ENCODE measurements at regions not wholly inside any gene's neighbourhood (a gene's known extent, or its start where the extent isn't known, plus 50 kb on each side); places are given as distances from the start of the nearest gene placed in this dataset.

DNA sequence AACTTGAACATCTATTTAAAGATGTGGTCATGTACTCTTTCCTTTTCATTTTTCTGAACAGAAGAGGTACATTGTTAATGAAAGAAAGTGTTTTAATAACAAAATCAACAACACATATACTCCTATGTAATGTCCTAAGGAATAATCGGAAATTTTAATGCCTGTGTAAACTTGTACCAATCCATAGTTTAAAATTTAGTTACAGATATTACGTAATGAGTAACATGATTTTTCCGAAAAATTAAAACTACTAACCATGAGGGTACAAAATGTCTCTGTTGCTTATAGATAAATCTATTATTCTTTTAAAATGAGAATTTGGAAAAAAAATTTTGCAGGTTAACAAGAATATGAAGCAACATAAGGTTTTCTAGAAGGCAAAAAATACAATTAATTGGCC is 220.1 kb downstream of the BCAT1 start:
- no peak for ATAC-seq
- Histone ChIP-seq H3K36me3 (ENCODE audit: low read depth, low read length) (no peaks in the 10 kb centered on the region), H3K79me2 (ENCODE audit: low read length) (no peaks in the 10 kb centered on the region), H3K4me1 (ENCODE audit: insufficient read depth, low read length) (no peaks in the 10 kb centered on the region), H3K27me3 (ENCODE audit: low read length) (no peaks in the 10 kb centered on the region), H3K9me3 (ENCODE audit: low read length) (no peaks in the 10 kb centered on the region), H3K9me2 (replicated peaks; ENCODE audit: low read length) (no peaks in the 10 kb centered on the region), H4K20me1 (ENCODE audit: low read length) (no peaks in the 10 kb centered on the region), H3K27ac (ENCODE audit: low read length) (no peak overlapping the region), H3K4me3 (ENCODE audit: low read length) (no peak overlapping the region), H3F3A (ENCODE audit: low read length, unreplicated experiment) (no peaks in the 10 kb centered on the region), H3K9ac (ENCODE audit: low read length) (no peak overlapping the region), H3K4me2 (ENCODE audit: low read length) (no peak overlapping the region), H2AFZ (ENCODE audit: low read length) (no peak overlapping the region)
- BruUV-seq (replicated peaks) = no TSS peak
- CTCF ChIA-PET = no interaction called here
- intact Hi-C loops (cut with micrococcal nuclease) = loop anchor here (5.0 kb wide), 1 partner anchor 622 kb away; no protein-coding TSS in a partner anchor
- no peak for DNase-seq
- POLR2A ChIA-PET (ENCODE audit: unreplicated experiment) = no interaction called here
- no peak for TF ChIP-seq CTCF (conservative IDR thresholded peaks at IDR 0.05; ENCODE audit: low read depth, low read length)
- TF ChIP-seq EZH2phosphoT487 (IDR thresholded peaks at IDR 0.05; ENCODE audit: borderline replicate concordance, low read length) = no peak
- TF ChIP-seq EZH2 (IDR thresholded peaks at IDR 0.05; ENCODE audit: low read length, unreplicated experiment) = no peak

GRCh38 chr12:24728366-24728765 is 220.5 kb downstream of the BCAT1 start:
- no peaks in the 10 kb centered on the region for H3F3A ChIP-seq (ENCODE audit: low read length, unreplicated experiment)
- H3K9ac ChIP-seq (ENCODE audit: low read length) = no peak overlapping the region
- no peaks in the 10 kb centered on the region for H3K27me3 ChIP-seq (ENCODE audit: low read length)
- intact Hi-C loops (cut with micrococcal nuclease) = loop anchor here (5.0 kb wide), 1 partner anchor 621 kb away; no protein-coding TSS in a partner anchor
- H3K36me3 ChIP-seq (ENCODE audit: low read depth, low read length) = no peaks in the 10 kb centered on the region
- H3K4me2 ChIP-seq (ENCODE audit: low read length) = no peak overlapping the region
- TF ChIP-seq EZH2phosphoT487 (IDR thresholded peaks at IDR 0.05; ENCODE audit: borderline replicate concordance, low read length) = no peak
- no peak for TF ChIP-seq EZH2 (IDR thresholded peaks at IDR 0.05; ENCODE audit: low read length, unreplicated experiment)
- peak; percentile 42; the same call in 1 of the 2 replicates for TF ChIP-seq CTCF (conservative IDR thresholded peaks at IDR 0.05; ENCODE audit: low read depth, low read length)
- no peaks in the 10 kb centered on the region for H3K4me1 ChIP-seq (ENCODE audit: insufficient read depth, low read length)
- H3K4me3 ChIP-seq (ENCODE audit: low read length) = no peak overlapping the region
- no peak overlapping the region for H3K27ac ChIP-seq (ENCODE audit: low read length)
- POLR2A ChIA-PET (ENCODE audit: unreplicated experiment) = no interaction called here
- no peaks in the 10 kb centered on the region for H4K20me1 ChIP-seq (ENCODE audit: low read length)
- no peaks in the 10 kb centered on the region for H3K79me2 ChIP-seq (ENCODE audit: low read length)
- no peak overlapping the region for H2AFZ ChIP-seq (ENCODE audit: low read length)
- no peaks in the 10 kb centered on the region for H3K9me3 ChIP-seq (ENCODE audit: low read length)
- H3K9me2 ChIP-seq (replicated peaks; ENCODE audit: low read length) = no peaks in the 10 kb centered on the region
- ATAC-seq (no peak), DNase-seq (peak; percentile 11)
- no TSS peak for BruUV-seq (replicated peaks)
- CTCF ChIA-PET = no interaction called here

DNA sequence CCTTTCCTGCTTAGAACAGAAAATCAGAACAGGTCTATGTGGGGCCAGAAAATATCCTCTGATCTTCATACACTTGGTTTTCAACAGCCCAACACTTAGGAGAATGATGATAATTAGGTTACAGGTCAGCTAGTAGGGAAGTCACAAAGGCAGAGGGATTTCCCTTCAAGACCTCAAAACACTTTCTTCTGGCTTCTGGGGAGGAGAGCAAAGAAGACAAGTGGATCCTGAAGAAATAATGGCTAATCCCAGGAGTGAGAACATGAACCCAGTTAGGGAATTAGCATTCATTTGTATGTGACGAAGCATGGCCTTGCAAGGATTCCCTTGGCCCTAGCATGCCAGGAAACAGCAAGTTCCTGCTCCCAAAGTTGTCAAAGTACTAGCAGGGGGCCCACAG is 223.3 kb downstream of the BCAT1 start:
- Histone ChIP-seq H3K4me2 (ENCODE audit: low read length) (no peak overlapping the region), H3K4me1 (ENCODE audit: insufficient read depth, low read length) (no peaks in the 10 kb centered on the region), H3K4me3 (ENCODE audit: low read length) (no peak overlapping the region), H3K9ac (ENCODE audit: low read length) (no peak overlapping the region), H3K9me2 (replicated peaks; ENCODE audit: low read length) (no peaks in the 10 kb centered on the region), H3K9me3 (ENCODE audit: low read length) (no peaks in the 10 kb centered on the region), H3K27ac (ENCODE audit: low read length) (no peak overlapping the region), H4K20me1 (ENCODE audit: low read length) (no peaks in the 10 kb centered on the region), H2AFZ (ENCODE audit: low read length) (no peak overlapping the region), H3K36me3 (ENCODE audit: low read depth, low read length) (no peaks in the 10 kb centered on the region), H3F3A (ENCODE audit: low read length, unreplicated experiment) (no peaks in the 10 kb centered on the region), H3K27me3 (ENCODE audit: low read length) (no peaks in the 10 kb centered on the region), H3K79me2 (ENCODE audit: low read length) (no peaks in the 10 kb centered on the region)
- no peak for TF ChIP-seq CTCF (conservative IDR thresholded peaks at IDR 0.05; ENCODE audit: low read depth, low read length)
- DNase-seq = no peak
- ATAC-seq = no peak
- BruUV-seq (replicated peaks) = no TSS peak
- intact Hi-C loops (cut with micrococcal nuclease) = loop anchor here (5.0 kb wide), 1 partner anchor 618 kb away; no protein-coding TSS in a partner anchor
- ChIA-PET CTCF (no interaction called here), POLR2A (ENCODE audit: unreplicated experiment) (no interaction called here)

Measured in PC-3 (cell line).